GM12873 (cell line): ENCODE measurements at regions not wholly inside any gene's neighbourhood (a gene's known extent, or its start where the extent isn't known, plus 50 kb on each side); places are given as distances from the start of the nearest gene placed in this dataset.

ENCODE experiments used
- CTCF ChIP-seq: IDR thresholded peaks from 2 replicates; pipeline ENCODE4 v1.5.1; 2012; ENCODE audit warnings: low read depth, mild to moderate bottlenecking, moderate library complexity, low read length, control low read depth; ENCODE audit not compliant: insufficient read depth; ENCODE audit errors: missing control alignments

GRCh38 chr6:78259935-78260334 is 607.1 kb downstream of the MEI4 start:
- TF ChIP-seq CTCF = no peak

GRCh38 chr6:78268591-78269452 is 598.5 kb upstream of the IRAK1BP1 start:
- TF ChIP-seq CTCF = no peak

DNA sequence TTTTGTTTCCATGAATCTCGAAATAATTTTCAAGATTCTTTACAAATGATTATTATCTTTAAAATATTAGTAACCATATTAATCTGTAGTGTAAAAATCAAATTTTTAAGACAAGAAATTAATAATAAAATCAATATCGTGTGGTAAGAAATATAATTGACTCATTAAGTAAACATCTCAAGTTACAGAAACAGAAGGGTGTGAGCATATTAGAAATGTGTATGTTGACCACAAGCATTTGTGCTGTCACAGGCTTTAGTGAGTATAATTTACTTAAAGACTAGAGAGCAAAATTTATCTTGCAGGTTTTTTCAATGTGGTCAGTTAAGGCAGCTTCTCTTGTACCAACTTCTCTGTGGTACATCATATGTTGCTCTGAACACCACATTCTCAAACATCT is 566.5 kb upstream of the IRAK1BP1 start:
- no peak for TF ChIP-seq CTCF

GRCh38 chr6:78302411-78302810 is 564.9 kb upstream of the IRAK1BP1 start:
- TF ChIP-seq CTCF = no peak

GRCh38 chr6:78308025-78308424 is 559.3 kb upstream of the IRAK1BP1 start:
- TF ChIP-seq CTCF = no peak

GRCh38 chr6:78322068-78322845 is 545.1 kb upstream of the IRAK1BP1 start:
- no peak for TF ChIP-seq CTCF

GRCh38 chr6:78324213-78324612 is 543.1 kb upstream of the IRAK1BP1 start:
- no peak for TF ChIP-seq CTCF
